ENCODE measurements at regions not wholly inside any gene's neighbourhood (a gene's known extent, or its start where the extent isn't known, plus 50 kb on each side); places are given as distances from the start of the nearest gene placed in this dataset.

DNA sequence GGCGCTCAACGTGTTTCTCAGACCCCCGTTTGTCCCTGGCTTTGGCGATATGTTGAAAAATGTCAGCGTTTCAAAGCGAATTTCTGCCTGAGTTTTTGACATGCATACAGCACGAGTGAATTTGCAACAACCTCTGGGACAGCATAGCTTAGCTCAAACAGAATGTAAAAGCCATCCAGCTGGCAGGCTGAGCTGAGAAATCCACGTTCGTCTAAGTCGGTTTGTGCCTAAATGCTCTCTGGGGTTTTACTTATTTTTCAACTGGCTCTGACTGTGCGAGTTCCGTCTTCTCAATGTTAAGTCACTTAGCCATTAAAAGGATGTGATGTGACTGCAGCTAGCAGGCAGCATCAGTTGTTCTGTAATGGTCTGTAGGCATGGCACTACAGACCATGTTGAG is 243.5 kb upstream of the SLCO3A1 start:
- TF ChIP-seq, protein P1, sequence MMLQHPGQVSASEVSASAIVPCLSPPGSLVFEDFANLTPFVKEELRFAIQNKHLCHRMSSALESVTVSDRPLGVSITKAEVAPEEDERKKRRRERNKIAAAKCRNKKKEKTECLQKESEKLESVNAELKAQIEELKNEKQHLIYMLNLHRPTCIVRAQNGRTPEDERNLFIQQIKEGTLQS (IDR thresholded peaks at IDR 0.05; ENCODE audit: borderline replicate concordance, extremely low read depth, low read depth, low read length): no peak
- TF ChIP-seq, protein P2, sequence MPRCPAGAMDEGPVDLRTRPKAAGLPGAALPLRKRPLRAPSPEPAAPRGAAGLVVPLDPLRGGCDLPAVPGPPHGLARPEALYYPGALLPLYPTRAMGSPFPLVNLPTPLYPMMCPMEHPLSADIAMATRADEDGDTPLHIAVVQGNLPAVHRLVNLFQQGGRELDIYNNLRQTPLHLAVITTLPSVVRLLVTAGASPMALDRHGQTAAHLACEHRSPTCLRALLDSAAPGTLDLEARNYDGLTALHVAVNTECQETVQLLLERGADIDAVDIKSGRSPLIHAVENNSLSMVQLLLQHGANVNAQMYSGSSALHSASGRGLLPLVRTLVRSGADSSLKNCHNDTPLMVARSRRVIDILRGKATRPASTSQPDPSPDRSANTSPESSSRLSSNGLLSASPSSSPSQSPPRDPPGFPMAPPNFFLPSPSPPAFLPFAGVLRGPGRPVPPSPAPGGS (IDR thresholded peaks at IDR 0.05; ENCODE audit: borderline replicate concordance, insufficient read depth, low read depth, low read length, poor library complexity, severe bottlenecking): no peak
- TF ChIP-seq, protein P3, sequence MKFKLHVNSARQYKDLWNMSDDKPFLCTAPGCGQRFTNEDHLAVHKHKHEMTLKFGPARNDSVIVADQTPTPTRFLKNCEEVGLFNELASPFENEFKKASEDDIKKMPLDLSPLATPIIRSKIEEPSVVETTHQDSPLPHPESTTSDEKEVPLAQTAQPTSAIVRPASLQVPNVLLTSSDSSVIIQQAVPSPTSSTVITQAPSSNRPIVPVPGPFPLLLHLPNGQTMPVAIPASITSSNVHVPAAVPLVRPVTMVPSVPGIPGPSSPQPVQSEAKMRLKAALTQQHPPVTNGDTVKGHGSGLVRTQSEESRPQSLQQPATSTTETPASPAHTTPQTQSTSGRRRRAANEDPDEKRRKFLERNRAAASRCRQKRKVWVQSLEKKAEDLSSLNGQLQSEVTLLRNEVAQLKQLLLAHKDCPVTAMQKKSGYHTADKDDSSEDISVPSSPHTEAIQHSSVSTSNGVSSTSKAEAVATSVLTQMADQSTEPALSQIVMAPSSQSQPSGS (IDR thresholded peaks at IDR 0.05; ENCODE audit: low read length): no peak
- TF ChIP-seq POLR2AphosphoS5 (IDR thresholded peaks at IDR 0.05; ENCODE audit: low read length): no peak
- TF ChIP-seq, protein P4, sequence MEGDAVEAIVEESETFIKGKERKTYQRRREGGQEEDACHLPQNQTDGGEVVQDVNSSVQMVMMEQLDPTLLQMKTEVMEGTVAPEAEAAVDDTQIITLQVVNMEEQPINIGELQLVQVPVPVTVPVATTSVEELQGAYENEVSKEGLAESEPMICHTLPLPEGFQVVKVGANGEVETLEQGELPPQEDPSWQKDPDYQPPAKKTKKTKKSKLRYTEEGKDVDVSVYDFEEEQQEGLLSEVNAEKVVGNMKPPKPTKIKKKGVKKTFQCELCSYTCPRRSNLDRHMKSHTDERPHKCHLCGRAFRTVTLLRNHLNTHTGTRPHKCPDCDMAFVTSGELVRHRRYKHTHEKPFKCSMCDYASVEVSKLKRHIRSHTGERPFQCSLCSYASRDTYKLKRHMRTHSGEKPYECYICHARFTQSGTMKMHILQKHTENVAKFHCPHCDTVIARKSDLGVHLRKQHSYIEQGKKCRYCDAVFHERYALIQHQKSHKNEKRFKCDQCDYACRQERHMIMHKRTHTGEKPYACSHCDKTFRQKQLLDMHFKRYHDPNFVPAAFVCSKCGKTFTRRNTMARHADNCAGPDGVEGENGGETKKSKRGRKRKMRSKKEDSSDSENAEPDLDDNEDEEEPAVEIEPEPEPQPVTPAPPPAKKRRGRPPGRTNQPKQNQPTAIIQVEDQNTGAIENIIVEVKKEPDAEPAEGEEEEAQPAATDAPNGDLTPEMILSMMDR (IDR thresholded peaks at IDR 0.05 in 2 of 3, conservative IDR thresholded peaks at IDR 0.05 in 1 of 3; ENCODE audit: control insufficient read depth in 2 of 3, extremely low read depth in 1 of 3, insufficient read depth in 1 of 3, low read depth in 3 of 3, low read length in 3 of 3): no peak
